Spleen (tissue), 7 donors: ENCODE measurements at regions not wholly inside any gene's neighbourhood (a gene's known extent, or its start where the extent isn't known, plus 50 kb on each side); places are given as distances from the start of the nearest gene placed in this dataset.

Source experiments
- CTCF ChIP-seq, 11 experiments: fragments of 200-600 bp in 7 of 11; fragments of 450-650 bp in 4 of 11; sonication (generic) in 4 of 11; IDR thresholded peaks in 8 of 11; conservative IDR thresholded peaks in 3 of 11; 1 replicate in 7 of 11; 2 replicates in 4 of 11; pipeline versions ENCODE4 v1.4.0 to v1.8.0; 2016 to 2021; ENCODE audit warnings: antibody characterized with exemption in 11 of 11, inconsistent platforms in 4 of 11, mild to moderate bottlenecking in 1 of 11
- POLR2A ChIP-seq, 3 donors: fragments of 450-650 bp; IDR thresholded peaks; one replicate each; pipeline ENCODE4 v1.5.1; 2017; ENCODE audit warnings: antibody characterized with exemption in 3 of 3, mild to moderate bottlenecking in 1 of 3
- POLR2AphosphoS5 ChIP-seq, 3 donors: sonication (generic); formaldehyde crosslinking; IDR thresholded peaks; one replicate each; pipeline ENCODE4 v1.5.1; 2017; ENCODE audit warnings: antibody characterized with exemption in 3 of 3
- donor health status: DM: no; HTN: no; CAD: no; lungs with moderate emphysema.
- donor health status: DM: no; HTN: no; CAD: no.
- donor health status: DM: no; HTN: no; CAD: no.

- no peak for TF ChIP-seq POLR2AphosphoS5 (IDR thresholded peaks at IDR 0.05)
- no peak for TF ChIP-seq CTCF (IDR thresholded peaks at IDR 0.05 in 8 of 11, conservative IDR thresholded peaks at IDR 0.05 in 3 of 11)
- TF ChIP-seq POLR2A (IDR thresholded peaks at IDR 0.05), result no peak
Observed at GRCh38 chr5:45779874-45780671, 83.9 kb upstream of the HCN1 start.
